Prostate gland (tissue), 2 donors: ENCODE measurements at regions not wholly inside any gene's neighbourhood (a gene's known extent, or its start where the extent isn't known, plus 50 kb on each side); places are given as distances from the start of the nearest gene placed in this dataset.

Experiments
- DNase-seq: peaks from one replicate; pipeline ENCODE4 v3.0.0-alpha.2; 2019; ENCODE audit warnings: low spot score
- H3K27ac ChIP-seq, 2 donors: fragments of 200-600 bp; sonication (generic); 2 replicates each; pipeline ENCODE4 v1.5.1; 2017 to 2019
- H3K27me3 ChIP-seq: fragments of 200-600 bp; sonication (generic); replicated peaks from 2 replicates; pipeline ENCODE4 v1.5.1; 2019; ENCODE audit not compliant: insufficient read depth
- H3K36me3 ChIP-seq, 2 donors: fragments of 200-600 bp; sonication (generic); 1 replicate in 1 of 2; 2 replicates in 1 of 2; pipeline versions ENCODE4 v1.5.1 to v1.8.1; 2017 to 2019
- H3K4me1 ChIP-seq: fragments of 200-600 bp; sonication (generic); replicated peaks from 2 replicates; pipeline ENCODE4 v1.5.1; 2019
- H3K4me3 ChIP-seq, 2 donors: fragments of 200-600 bp; sonication (generic); 2 replicates each; pipeline ENCODE4 v1.5.1; 2017 to 2019
- H3K9me3 ChIP-seq: fragments of 200-600 bp; sonication (generic); 2 replicates; pipeline ENCODE4 v1.5.1; 2017
- POLR2A ChIP-seq: fragments of 450-650 bp; IDR thresholded peaks from one replicate; pipeline ENCODE4 v1.6.1; 2016; ENCODE audit warnings: antibody characterized with exemption, mild to moderate bottlenecking
- POLR2AphosphoS5 ChIP-seq: sonication (generic); formaldehyde crosslinking; IDR thresholded peaks from one replicate; pipeline ENCODE4 v1.6.1; 2017; ENCODE audit warnings: antibody characterized with exemption
- whole genome bisulfite sequencing: methylation state at CpG from one replicate; pipeline ENCODE4 v1.1.5; 2018; 5-methylcytosine and 5-hydroxymethylcytosine counted together
- intact Hi-C: fragments of 100-400 bp; cut with DNase I; formaldehyde crosslinking; loops from one replicate; pipeline ENCODE4 v1.14.2; 2022
- TF ChIP-seq, protein P1 (sequence below), 4 experiments: fragments of 200-600 bp in 2 of 4; fragments of 450-650 bp in 2 of 4; sonication (generic) in 2 of 4; IDR thresholded peaks; 1 replicate in 3 of 4; 2 replicates in 1 of 4; pipeline ENCODE4 v1.5.1; 2016 to 2019; ENCODE audit warnings: antibody characterized with exemption in 4 of 4, mild to moderate bottlenecking in 2 of 4, moderate library complexity in 2 of 4

DNA sequence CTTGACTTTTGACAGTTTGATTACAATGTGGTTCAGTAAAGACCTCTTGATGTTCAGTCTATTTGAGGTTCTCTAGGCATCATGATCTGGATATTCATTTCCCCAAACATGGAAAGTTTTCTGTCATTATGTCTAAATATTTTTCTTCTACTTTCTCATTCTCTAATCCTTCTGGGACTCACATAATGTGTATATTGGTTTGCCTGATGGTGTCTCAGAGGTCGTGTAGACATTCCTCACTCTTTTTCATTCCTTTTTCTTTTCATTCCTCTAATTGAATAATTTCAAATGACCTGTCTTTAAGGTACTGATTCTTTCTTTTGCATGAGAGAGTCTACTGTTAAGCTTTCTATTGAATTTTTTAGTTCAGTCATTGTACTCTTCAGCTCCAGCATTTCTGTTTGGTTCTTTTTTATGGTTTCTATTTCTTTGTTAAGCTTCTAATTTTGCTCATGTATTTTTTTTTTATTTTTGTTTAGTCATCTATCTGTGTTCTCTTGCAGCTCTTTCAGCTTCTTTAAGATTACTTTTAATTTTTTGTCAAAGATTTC is 158.4 kb downstream of the GDAP2 start:
- no peak for DNase-seq
- Histone ChIP-seq H3K36me3 (no peaks in the 10 kb centered on the region), H3K9me3 (no peaks in the 10 kb centered on the region), H3K27ac (no peak overlapping the region), H3K27me3 (no peaks in the 10 kb centered on the region), H3K4me3 (no peak overlapping the region), H3K4me1 (no peaks in the 10 kb centered on the region)
- 52% methylated on average over 1 of the region's 1 CpG for WGBS
- TF ChIP-seq POLR2AphosphoS5 (no peak), POLR2A (no peak)
- TF ChIP-seq, protein P1, sequence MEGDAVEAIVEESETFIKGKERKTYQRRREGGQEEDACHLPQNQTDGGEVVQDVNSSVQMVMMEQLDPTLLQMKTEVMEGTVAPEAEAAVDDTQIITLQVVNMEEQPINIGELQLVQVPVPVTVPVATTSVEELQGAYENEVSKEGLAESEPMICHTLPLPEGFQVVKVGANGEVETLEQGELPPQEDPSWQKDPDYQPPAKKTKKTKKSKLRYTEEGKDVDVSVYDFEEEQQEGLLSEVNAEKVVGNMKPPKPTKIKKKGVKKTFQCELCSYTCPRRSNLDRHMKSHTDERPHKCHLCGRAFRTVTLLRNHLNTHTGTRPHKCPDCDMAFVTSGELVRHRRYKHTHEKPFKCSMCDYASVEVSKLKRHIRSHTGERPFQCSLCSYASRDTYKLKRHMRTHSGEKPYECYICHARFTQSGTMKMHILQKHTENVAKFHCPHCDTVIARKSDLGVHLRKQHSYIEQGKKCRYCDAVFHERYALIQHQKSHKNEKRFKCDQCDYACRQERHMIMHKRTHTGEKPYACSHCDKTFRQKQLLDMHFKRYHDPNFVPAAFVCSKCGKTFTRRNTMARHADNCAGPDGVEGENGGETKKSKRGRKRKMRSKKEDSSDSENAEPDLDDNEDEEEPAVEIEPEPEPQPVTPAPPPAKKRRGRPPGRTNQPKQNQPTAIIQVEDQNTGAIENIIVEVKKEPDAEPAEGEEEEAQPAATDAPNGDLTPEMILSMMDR (IDR thresholded peaks at IDR 0.05) = no peak
- intact Hi-C loops = no loop called here

DNA sequence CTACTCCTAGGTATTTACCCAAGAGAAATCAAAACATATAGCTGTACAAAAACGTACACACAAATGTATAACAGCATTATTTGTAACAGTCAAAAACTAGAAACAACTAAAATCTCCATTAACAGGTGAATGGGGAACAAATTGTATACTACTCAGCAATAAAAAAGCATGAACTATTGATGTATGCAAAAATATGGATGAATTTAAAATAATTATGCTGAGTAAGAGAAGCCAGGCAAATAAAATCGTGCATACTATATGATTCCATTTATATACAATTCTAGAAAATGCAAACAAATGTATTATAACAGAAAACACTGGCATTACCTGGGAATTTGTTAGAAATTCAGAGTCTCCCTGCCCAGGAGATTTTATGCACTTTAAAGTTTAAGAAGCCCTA is 150.1 kb downstream of the GDAP2 start:
- intact Hi-C loops = no loop called here
- Histone ChIP-seq H3K36me3 (no peaks in the 10 kb centered on the region), H3K27me3 (no peaks in the 10 kb centered on the region), H3K27ac (no peak overlapping the region), H3K4me3 (no peak overlapping the region), H3K4me1 (no peaks in the 10 kb centered on the region), H3K9me3 (no peaks in the 10 kb centered on the region)
- no peak for DNase-seq
- 88% methylated on average over 2 of the region's 2 CpGs for WGBS
- TF ChIP-seq POLR2A (no peak), POLR2AphosphoS5 (no peak)
- TF ChIP-seq, protein P1 (IDR thresholded peaks at IDR 0.05) = no peak

DNA sequence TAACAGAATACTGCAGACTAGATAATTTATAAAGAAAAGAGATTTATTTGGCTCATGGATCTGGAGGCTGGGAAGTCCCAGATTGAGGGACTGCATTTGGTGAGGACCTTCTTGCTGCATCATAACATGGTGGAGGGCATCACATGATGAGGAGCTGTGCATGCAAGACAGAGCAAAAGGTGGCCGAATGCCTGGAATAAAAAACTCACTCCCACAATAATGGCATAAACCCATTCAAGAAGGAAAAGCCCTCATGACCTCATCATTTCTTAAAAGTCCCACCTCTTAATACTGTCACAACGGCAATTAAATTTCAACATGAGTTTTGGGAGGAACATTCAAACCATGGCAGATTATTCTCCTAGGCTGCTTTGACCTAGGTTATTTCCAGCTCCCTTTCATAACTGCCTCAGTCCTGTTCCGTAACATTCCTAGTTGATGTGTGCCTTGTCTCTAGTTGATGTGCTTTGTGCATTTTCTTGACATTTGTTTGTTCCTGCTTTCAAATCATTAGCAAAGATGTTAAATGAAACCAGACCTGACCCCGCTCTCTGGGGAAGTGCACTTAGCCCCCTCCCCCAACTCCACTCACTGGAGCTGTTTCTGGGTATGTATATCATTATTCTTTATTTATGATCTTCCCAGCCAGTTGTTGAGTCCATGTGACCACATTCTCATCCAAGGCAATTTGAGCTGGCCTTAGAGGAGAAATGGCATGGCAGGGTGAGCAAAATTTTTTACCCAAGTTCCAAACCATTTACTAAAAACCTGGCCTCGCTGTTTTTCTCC is 148.5 kb downstream of the GDAP2 start:
- 48% methylated on average over 5 of the region's 5 CpGs for WGBS
- Histone ChIP-seq H3K27ac (no peak overlapping the region), H3K4me3 (no peak overlapping the region), H3K9me3 (no peaks in the 10 kb centered on the region), H3K27me3 (no peaks in the 10 kb centered on the region), H3K36me3 (no peaks in the 10 kb centered on the region), H3K4me1 (no peaks in the 10 kb centered on the region)
- TF ChIP-seq, protein P1 (IDR thresholded peaks at IDR 0.05) = no peak
- TF ChIP-seq POLR2AphosphoS5 (no peak), POLR2A (no peak)
- DNase-seq = no peak
- intact Hi-C loops = no loop called here

DNA sequence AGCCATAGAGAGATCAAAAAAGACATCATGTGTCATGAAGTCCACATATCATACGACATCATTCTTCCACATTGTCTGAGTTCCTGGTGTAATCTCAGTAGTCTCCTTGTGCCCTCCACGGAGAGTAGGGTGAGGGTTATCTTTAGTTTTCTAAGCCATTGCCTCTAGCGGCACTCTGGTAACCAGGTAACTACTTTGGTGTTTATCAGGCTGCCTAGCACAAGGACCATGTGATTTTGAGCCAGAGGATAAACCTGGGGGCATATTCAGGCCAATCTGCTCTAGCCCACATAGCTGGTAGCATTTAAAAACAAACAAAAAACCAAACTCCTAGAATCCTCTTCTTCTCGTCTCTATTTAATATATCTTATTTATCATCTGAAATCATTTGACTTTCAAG is 147.4 kb downstream of the GDAP2 start:
- 81% methylated on average over 4 of the region's 4 CpGs for WGBS
- Histone ChIP-seq H3K27me3 (no peaks in the 10 kb centered on the region), H3K9me3 (no peaks in the 10 kb centered on the region), H3K4me1 (no peaks in the 10 kb centered on the region), H3K4me3 (no peak overlapping the region), H3K36me3 (no peaks in the 10 kb centered on the region), H3K27ac (no peak overlapping the region)
- intact Hi-C loops = no loop called here
- no peak for DNase-seq
- TF ChIP-seq, protein P1 (IDR thresholded peaks at IDR 0.05) = no peak
- TF ChIP-seq POLR2A (no peak), POLR2AphosphoS5 (no peak)
